ENCODE measurements at regions not wholly inside any gene's neighbourhood (a gene's known extent, or its start where the extent isn't known, plus 50 kb on each side); places are given as distances from the start of the nearest gene placed in this dataset.

- H3K27me3 ChIP-seq: no peaks in the 10 kb centered on the region
- no peaks in the 10 kb centered on the region for H3K9me3 ChIP-seq
- no peaks in the 10 kb centered on the region for H3K36me3 ChIP-seq
- no peak for TF ChIP-seq CTCF (IDR thresholded peaks at IDR 0.05)
- TF ChIP-seq POLR2A (IDR thresholded peaks at IDR 0.05): no peak
- intact Hi-C loops (cut with DNase I): no loop called here
- ATAC-seq (no peak), DNase-seq (no peak)
- no peaks in the 10 kb centered on the region for H3K4me1 ChIP-seq
- H3K4me3 ChIP-seq: no peak overlapping the region
- 52% methylated on average over 3 of the region's 3 CpGs for WGBS (ENCODE audit: insufficient coverage, low coverage, low lambda C conversion rate, missing lambda C conversion rate)
- no peak overlapping the region for H3K27ac ChIP-seq
Measured at GRCh38 chr10:123943307-123943706, 51.7 kb upstream of the CPXM2 start.

- Histone ChIP-seq H3K36me3 (no peaks in the 10 kb centered on the region), H3K27ac (no peak overlapping the region), H3K4me3 (no peak overlapping the region), H3K4me1 (no peaks in the 10 kb centered on the region), H3K27me3 (no peaks in the 10 kb centered on the region), H3K9me3 (no peaks in the 10 kb centered on the region)
- TF ChIP-seq CTCF (IDR thresholded peaks at IDR 0.05) (no peak), POLR2A (IDR thresholded peaks at IDR 0.05) (no peak)
- intact Hi-C loops (cut with DNase I): no loop called here
- DNase-seq (no peak), ATAC-seq (no peak)
- WGBS (ENCODE audit: insufficient coverage, low coverage, low lambda C conversion rate, missing lambda C conversion rate): 49% methylated on average over 11 of the region's 11 CpGs
Measured at GRCh38 chr10:123942114-123942861, 50.7 kb upstream of the CPXM2 start.

All from right lobe of liver (tissue), 6 donors.